Fibroblast of villous mesenchyme (primary cell): ENCODE measurements at regions not wholly inside any gene's neighbourhood (a gene's known extent, or its start where the extent isn't known, plus 50 kb on each side); places are given as distances from the start of the nearest gene placed in this dataset.
"Not testable (repeated sequence)": the region's sequence is repeated elsewhere in the genome, so short reads cannot be mapped to it uniquely, and the experiment has no call there.

Source experiments
- DNase-seq: peaks from one replicate; pipeline ENCODE4 v3.0.0-alpha.2; 2010; ENCODE audit warnings: low read depth
- H3K4me3 ChIP-seq: 2 replicates; pipeline ENCODE4 v1.5.1; 2011; ENCODE audit warnings: low read depth, mild to moderate bottlenecking, low read length
- TF ChIP-seq, protein P1 (sequence below): IDR thresholded peaks from 2 replicates; pipeline ENCODE4 v1.5.1; 2012; ENCODE audit warnings: low read depth, mild to moderate bottlenecking, low read length; ENCODE audit not compliant: insufficient read depth

DNA sequence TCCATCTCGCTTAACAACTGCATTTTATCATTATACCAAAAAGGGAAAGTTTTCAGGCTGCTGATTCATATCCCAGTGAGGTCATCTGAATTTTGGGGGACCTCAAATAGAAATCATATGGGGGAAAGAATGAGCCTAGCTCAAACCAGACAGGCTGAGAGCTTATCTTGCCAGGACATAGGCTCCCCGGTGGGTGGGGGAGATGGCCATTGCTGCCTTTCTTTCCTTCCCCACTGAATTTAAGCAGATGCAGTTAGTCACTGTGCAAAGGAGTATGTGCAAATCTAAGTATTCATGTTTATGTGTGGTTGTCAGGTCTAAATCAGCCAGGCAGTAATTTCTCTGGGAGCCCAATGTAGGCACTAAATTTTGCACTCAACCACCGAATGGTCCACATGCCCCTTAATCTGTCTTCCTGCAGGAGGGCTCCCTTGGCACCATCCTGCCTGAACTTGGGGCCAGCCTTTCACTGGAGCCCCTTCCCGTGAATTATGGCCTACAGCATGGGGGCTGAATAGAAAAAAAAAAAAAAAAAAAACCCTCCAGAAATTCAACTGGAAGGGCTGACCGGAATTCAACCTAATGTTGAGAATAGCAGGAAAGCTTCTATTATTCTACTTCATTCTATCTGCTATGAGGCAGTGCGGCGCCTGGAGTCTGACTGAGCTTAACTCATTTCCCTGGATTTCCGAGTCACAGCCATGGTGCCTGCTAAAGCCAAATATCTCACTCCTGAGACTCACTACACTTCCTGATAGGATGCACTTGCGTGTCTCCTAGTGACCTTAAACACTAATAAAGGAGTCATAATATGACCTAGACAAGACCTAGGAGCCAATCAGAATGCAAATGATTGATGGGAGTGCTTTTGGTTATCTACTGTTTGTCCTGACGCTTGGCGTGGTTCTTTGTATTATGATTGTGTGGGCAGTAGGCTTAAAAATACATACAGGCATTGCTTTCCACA is 161.5 kb upstream of the HEY2 start:
- H3K4me3 ChIP-seq: no peak overlapping the region
- DNase-seq: no peak
- TF ChIP-seq, protein P1, sequence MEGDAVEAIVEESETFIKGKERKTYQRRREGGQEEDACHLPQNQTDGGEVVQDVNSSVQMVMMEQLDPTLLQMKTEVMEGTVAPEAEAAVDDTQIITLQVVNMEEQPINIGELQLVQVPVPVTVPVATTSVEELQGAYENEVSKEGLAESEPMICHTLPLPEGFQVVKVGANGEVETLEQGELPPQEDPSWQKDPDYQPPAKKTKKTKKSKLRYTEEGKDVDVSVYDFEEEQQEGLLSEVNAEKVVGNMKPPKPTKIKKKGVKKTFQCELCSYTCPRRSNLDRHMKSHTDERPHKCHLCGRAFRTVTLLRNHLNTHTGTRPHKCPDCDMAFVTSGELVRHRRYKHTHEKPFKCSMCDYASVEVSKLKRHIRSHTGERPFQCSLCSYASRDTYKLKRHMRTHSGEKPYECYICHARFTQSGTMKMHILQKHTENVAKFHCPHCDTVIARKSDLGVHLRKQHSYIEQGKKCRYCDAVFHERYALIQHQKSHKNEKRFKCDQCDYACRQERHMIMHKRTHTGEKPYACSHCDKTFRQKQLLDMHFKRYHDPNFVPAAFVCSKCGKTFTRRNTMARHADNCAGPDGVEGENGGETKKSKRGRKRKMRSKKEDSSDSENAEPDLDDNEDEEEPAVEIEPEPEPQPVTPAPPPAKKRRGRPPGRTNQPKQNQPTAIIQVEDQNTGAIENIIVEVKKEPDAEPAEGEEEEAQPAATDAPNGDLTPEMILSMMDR: no peak

GRCh38 chr6:125591796-125592195 is 157.6 kb upstream of the HEY2 start:
- H3K4me3 ChIP-seq, DNase-seq: not testable (repeated sequence)

DNA sequence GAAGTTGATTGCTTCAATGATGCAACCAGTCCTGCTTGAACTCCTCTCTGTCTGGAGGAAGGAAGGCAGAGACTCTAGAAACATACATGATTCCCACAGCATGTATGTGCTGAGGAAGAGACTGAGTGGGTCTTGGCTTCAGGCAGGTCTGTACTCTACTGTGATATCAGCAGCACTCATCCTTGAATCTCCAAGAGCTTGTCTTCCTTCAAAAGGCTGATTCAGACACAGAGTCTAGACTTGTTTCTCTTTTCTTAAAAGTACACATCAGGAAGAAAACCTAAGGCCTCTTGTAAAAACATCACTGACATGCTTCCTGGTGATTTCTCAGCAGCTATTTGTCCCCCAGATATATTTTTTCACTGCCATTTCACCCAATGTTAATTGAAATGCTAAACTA is 155.7 kb upstream of the HEY2 start:
- DNase-seq: no peak
- H3K4me3 ChIP-seq: no peak overlapping the region
- TF ChIP-seq, protein P1: no peak

GRCh38 chr6:125596020-125596419 is 153.4 kb upstream of the HEY2 start:
- no peak for DNase-seq
- H3K4me3 ChIP-seq: no peak overlapping the region
- TF ChIP-seq, protein P1: no peak

- peak; percentile 58 for DNase-seq
- H3K4me3 ChIP-seq: no peak overlapping the region
- TF ChIP-seq, protein P1: no peak
Measured at GRCh38 chr6:125597411-125598253, 151.8 kb upstream of the HEY2 start.

GRCh38 chr6:125598422-125598821 is 151.0 kb upstream of the HEY2 start:
- H3K4me3 ChIP-seq: no peak overlapping the region
- TF ChIP-seq, protein P1: no peak
- DNase-seq: peak; percentile 75

DNA sequence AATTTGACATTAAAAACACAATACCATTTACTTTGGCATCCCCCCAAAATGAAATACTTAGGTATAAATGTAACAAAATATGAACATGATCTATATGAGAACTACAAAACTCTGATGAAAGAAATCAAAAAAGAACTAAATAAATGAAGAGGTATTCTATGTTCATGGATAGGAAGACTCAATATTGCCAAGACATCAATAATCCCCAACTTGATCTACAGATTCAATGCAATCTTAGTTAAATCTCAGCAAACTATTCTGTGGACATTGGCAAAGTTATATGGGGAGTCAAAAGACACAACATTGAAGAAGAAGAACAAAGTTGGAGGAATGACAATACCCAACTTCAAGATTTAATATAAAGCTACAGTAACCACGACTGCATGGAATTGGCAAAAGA is 145.2 kb upstream of the HEY2 start:
- no peak for DNase-seq
- TF ChIP-seq, protein P1: no peak
- no peak overlapping the region for H3K4me3 ChIP-seq
